Suppressor macrophage treated with lipopolysaccharide for 1 hour (primary cell): ENCODE measurements at regions not wholly inside any gene's neighbourhood (a gene's known extent, or its start where the extent isn't known, plus 50 kb on each side); places are given as distances from the start of the nearest gene placed in this dataset.
A peak's percentile ranks its signal among the peaks of the same experiment; 100 is the strongest.

Source experiments
- DNase-seq, 3 donors: peaks; one replicate each; pipeline ENCODE4 v3.0.0-alpha.2; 2020 to 2022

- no peak for DNase-seq
Measured at GRCh38 chr6:54991761-54992330, 145.3 kb downstream of the FAM83B start.

GRCh38 chr6:54992789-54993188, 146.2 kb downstream of the FAM83B start:
- DNase-seq, result peak in 1 of 3 donors; percentile 10

GRCh38 chr6:54993294-54993693, 146.7 kb downstream of the FAM83B start:
- DNase-seq, result no peak

GRCh38 chr6:54993948-54994347, 147.4 kb downstream of the FAM83B start:
- DNase-seq, result no peak

DNA sequence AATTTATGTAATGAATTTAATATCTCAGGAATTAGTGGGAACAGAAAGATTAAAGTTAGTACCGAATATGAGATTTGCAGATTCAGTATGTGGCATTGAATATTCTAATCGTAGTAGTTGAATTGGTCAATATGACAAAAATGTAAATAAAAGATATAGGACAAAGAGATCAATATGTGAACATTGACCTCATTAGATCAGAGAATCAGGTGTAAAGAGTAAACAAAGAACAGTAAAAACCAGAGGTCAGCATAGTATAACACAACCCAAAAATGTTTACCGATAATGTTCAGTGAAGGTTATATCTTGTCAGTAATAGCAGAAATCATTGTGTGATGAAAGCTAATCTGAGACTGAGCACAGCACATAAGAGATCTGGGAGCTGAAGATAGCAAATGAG, 152.0 kb downstream of the FAM83B start:
- no peak for DNase-seq

DNA sequence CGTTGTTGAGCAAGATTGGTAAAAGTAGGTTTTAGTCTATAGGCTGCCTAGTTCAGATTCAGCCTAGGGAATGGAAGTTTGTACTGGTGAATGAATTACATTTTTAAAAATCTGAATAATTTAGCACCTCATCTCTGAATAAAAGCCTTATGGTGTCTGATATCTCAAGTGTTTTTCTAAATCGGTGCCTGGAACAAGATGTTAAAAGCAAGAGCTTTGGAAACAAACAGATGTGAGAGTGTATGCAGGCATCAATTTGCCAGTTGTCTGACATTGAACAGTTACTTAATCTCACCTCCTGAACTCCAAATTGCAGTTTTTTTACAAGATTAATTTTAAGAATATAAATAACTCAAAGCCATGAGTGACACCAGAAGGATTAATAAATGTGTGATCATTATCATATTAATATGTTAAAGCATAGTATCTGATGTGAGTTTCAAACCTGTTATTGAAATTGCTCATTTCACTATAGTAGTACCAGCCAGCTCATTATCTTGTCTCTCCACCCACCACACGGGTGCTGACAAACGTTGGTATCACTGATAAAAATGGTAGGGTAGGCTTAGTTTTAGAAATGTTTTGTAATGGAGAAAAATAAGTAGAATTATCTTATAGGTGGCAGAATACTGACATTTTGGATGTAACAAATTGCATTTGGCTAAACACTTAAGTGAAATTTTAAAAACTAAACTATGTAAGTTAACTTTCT, 157.3 kb downstream of the FAM83B start:
- DNase-seq, result no peak

DNA sequence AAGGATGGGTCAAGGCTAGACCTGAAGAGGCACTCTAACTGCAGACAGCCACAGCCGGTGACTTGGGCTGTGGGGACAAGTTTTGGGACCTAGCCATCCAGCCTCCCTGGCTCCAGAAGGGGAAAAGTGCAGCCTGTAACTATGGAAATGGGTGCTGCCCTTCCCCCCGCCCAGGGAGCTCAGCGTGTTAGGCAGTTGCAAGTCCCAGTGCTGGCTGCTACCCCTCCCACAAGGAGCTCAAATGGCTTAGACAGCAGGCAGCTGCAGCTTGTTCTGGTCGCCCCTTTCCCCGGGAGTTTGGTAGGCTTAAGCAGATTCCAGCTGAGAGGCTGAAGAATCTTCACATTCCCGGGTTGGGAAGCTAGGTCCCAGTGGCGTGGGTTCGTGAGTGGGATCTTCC, 162.6 kb downstream of the FAM83B start:
- DNase-seq, result no peak

- peak in 2 of 3 donors; percentile 28 to 34 for DNase-seq
Measured at GRCh38 chr6:55011034-55011433, 163.3 kb upstream of the HCRTR2 start.

DNA sequence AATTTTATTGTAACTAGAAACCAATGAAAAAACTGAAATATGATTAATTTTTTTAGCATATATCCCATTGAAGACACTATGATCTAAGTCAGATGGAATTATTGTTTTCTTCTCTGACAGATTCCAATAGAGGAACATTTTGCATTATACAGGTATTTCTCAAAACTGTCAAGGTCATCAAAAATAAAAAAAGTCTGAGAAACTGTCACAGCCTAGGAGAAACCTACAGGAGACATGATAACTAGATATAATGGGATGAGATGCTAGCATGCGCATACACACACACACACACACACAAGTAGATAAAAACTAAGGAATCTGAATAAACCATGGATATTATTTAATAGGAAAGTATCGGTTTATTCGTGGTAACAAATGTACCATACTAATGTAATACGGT, 161.9 kb upstream of the HCRTR2 start:
- DNase-seq, result no peak

GRCh38 chr6:55014321-55015088, 159.8 kb upstream of the HCRTR2 start:
- DNase-seq, result no peak

GRCh38 chr6:55016261-55016660, 158.1 kb upstream of the HCRTR2 start:
- no peak for DNase-seq

GRCh38 chr6:55017555-55018300, 156.6 kb upstream of the HCRTR2 start:
- DNase-seq, result no peak

DNA sequence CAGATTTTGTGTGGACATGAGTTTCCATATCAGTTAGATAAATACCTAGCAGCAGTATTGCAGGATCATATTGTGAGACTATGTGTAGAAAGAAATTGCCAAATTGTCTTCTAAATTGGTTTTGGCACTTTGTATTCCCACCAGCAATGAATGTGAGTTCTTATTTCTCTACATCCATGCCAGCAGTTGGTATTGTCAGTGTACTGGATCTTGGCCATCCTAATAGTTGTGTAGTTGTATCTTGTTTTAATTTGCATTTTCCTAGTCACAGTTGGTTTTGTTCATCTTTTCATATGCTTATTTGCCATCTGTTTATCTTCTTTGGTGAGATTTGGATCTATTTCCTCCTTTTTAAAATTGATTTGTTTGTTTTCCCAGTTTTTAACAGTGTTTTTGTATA, 154.7 kb upstream of the HCRTR2 start:
- no peak for DNase-seq

DNA sequence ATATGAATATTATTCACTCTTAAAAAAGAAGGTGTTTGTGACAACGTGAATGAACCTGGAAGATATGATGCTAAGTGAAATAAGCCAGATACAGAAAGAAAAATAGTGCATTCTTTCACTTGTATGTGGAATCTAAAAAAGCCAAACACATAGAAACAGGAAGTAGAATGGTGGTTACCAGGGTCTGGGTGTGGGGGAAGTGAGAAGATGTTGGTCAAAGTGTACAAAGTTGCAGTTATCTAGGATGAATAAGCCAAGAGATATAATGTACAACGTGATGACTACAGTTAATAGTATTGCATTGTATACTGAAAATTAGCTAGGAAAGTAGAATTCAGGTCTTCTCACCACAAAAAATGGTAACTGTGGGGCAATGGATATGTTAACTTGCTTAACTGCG, 151.1 kb upstream of the HCRTR2 start:
- peak; percentile 39 to 65 (median 59) for DNase-seq

DNA sequence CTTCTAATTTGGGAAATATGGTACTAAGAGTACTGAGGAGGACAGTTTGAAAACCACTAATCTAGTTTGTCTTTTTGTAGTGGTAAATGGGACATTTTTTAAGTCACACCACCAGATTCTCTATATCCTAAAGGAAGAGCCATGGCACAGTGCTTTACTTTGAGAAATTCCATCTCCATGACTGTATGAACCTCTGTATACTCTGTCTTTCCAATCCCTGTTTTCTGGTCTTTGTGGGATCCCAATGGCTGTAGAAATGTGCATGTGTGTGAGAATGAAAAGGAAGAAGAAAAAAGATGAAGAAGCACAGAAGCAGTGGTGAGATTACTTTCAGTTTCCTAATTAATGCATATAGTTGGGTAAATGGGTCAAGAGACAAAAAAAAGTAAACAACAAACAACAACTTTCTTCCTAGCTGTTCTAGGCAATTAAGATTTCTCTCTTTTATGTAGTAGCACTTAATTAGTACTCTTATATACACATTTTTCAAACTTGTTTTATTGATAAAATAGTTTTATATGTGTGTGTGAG, 141.2 kb upstream of the HCRTR2 start:
- DNase-seq, result peak in 2 of 3 donors; percentile 36 to 39

- DNase-seq, result peak; percentile 29 to 47 (median 39)
Measured at GRCh38 chr6:55034752-55035151, 139.6 kb upstream of the HCRTR2 start.

DNA sequence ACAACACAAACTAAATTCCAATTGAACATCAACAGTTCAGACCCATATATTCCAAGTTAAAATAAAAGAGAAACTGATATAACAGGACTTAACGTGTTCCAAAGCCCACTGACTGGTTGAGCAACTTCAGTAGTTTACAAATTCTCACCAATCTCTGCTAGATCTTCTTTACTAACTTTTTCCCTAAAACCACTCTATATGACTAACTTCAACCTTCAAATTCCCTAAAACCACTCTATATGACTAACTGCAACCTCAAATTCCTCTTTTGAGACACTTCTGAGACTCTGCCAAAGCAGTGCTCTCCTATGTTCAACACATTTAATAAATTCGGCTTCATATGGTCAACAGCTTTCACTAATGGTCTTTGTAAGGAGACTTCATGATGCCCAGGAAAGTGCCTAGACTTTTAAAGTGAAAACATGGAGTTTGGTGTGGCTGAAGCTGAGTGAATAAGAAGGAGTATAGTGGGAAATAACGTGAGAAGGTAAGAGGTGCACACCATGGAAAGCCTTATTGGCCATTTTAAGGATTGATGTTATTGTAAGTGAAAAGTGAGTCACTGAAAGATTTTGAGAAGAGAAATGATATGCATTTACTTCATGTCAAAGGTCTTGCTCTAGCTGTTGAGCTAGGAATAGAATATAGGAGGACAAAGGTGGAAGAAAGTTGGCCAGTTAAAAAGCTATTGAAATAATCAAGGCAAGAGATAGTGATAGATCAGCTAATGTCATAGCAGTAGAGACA, 134.0 kb upstream of the HCRTR2 start:
- DNase-seq, result peak; percentile 66 to 90 (median 88)

- DNase-seq, result no peak
Measured at GRCh38 chr6:55046869-55047422, 127.4 kb upstream of the HCRTR2 start.

DNA sequence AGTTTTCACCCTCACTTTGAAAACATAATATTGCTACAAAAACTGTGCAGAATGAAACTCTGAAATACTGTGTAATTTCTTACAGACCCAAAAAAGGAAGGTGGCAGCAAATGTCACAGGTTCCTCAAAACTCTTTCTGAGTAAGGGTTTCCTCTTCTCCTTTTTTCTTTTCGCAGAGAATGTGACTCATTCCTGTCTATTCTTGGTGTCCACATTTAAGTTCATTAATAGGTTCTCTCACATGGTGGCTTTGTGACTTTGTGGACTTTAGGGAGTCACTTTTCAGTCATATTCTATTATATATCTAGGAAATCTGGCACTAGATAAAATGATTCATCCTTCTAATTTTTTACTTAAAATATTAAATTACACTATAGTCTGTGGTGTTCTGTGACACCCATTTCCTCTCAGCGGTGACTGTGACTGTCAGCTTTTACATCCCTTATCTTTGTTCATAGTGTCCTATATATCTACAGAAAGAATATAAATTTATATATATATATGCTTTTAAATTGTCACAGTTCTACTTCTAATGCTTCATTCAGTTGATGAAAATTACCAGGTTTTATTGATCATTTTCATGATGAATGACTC, 126.8 kb upstream of the HCRTR2 start:
- peak; percentile 70 to 93 (median 90) for DNase-seq

DNA sequence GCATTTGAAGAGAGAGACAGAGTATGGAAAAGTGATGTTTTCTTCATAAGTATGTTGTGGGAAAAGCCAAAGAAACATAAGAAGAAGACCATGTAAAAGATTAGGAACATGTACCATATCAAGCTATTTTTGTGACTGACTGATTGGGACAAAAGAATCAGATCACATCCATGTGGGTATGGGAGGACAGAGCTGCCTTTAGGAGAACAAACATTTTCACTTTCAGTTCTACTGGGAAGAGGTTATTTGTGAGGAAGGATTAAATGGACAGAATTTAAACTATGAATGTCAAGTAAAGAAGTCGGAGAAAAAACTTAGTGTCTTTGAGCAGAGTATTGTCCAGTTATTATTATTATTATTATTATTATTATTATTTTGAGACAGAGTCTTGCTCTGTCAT, 124.4 kb upstream of the HCRTR2 start:
- peak; percentile 18 to 46 (median 32) for DNase-seq

GRCh38 chr6:55052846-55053245, 121.5 kb upstream of the HCRTR2 start:
- DNase-seq, result no peak

- no peak for DNase-seq
Measured at GRCh38 chr6:55058682-55059081, 115.6 kb upstream of the HCRTR2 start.
